ENCODE measurements at regions not wholly inside any gene's neighbourhood (a gene's known extent, or its start where the extent isn't known, plus 50 kb on each side); places are given as distances from the start of the nearest gene placed in this dataset.

DNA sequence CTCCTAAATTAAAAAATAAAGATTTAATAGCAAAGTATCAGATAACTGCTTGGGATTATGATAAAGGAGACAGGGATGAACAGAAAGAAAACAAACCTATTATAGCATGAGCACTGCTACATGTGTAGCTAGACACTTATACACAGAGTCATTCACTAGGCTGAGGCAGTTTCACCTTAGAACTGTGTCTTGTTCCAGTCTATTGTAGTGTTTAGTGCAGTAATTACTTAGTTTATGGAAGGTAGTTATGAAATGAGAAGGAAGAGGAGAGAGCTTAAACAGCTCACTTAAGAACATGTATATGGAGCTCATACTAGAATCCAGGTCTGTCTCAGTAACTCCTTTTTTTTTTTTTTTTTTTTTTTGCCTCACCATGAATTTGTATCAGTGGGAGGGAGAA is 441.4 kb downstream of the PDCD6IP start:
- DNase-seq (ENCODE audit: low read depth in 2 of 2) = no peak

GRCh38 chr3:34247401-34247800 is 449.0 kb downstream of the PDCD6IP start:
- DNase-seq (ENCODE audit: low read depth in 2 of 2) = no peak

- DNase-seq (ENCODE audit: low read depth in 2 of 2) = no peak
Observed at GRCh38 chr3:34248352-34248751, 449.9 kb downstream of the PDCD6IP start.

DNA sequence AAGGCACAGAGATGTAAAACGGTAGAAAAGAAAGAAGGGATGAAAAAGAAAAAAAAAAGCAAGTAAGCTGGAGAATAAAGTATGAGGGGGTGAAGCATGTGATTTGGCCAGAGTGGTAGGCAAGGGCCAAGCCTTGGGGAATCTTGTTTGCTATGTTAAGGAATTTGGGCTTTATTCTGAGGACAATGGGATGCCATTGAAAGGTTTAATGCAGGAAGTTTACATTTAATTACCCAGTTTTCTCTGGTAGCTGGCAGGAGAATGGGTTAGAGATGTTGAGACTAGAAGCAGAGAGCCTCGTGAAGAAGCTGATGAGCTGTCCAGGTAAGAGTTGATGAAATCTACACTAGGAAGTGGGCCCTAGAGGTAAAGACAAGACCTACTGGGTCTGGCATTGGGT is 455.9 kb downstream of the PDCD6IP start:
- DNase-seq (ENCODE audit: low read depth in 2 of 2) = no peak

DNA sequence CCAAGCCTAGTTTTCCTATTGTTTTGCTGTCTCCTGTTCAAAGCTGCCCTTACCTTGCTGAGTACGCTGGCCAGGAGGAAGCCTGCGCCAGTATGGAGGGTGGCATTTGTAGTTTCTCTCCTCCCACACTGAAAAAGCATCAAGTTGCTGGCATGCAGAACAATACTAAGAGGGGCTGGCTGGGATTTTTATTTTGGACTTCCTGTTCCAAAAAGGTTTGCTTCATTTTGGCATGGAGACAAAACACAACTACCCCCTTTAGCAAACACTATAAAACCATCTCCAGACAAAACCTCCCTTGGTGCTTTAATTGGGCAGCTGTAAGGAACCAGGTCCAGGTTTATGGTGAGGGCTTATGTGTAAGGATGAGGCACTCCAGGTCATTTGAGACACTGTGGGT is 457.6 kb downstream of the PDCD6IP start:
- DNase-seq (ENCODE audit: low read depth in 2 of 2) = no peak

DNA sequence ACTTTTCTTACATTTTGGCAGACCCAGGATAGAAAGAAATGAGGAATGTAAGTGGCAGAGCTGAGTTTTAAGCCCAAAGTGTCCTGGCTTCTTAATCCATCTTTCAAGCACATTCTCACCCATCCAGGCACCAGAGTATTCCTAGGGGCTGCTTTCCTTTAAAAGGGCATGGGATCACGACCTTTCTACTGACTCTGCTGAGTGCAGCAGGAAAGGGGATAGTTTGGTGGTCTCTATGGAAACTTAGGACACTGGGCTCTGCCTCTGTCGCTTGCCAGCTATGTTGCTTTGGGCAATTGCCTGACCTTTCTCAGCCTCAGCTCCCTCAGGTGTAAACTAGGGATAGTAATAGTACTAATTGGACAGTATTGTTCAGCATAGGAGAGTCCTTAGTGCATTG is 458.4 kb downstream of the PDCD6IP start:
- DNase-seq (ENCODE audit: low read depth in 2 of 2) = no peak

- no peak for DNase-seq (ENCODE audit: low read depth in 2 of 2)
Observed at GRCh38 chr3:34258271-34258998, 460.0 kb downstream of the PDCD6IP start.

DNA sequence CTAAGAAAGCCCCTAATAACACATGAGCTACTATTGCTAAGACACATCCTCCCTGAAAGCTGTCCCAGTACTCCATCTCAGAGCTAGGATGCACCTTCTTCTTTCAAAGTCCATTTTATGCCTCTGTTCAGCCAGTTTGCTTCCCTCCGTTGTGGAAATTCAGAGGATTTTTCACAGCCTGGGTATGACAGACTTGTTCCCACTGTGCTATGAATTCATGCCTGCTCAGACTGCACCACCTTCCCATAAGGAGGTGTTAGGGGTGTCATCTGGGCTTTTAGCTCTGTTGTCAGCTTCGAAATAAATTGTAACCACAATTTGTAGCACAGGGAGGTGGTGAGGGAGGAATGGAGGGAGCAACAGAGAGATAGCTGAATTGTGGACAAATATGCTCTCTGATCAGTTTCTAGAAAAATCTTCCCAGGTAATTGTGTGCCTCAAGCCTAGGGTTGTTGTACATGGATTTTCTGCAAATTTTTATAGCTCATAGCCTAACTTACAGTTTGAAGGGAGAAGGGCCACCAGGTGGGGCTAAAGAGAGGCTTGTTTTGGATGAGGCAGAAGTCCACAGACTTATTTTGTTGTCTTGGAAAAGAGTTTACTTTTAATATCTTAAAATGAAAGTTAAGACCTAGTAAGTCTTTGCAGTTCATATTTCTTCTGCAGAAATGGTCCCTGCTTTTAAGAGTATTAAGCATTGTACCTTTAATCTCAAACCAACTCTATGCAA is 462.0 kb downstream of the PDCD6IP start:
- DNase-seq (ENCODE audit: low read depth in 2 of 2) = peak; percentile 10 to 17

DNA sequence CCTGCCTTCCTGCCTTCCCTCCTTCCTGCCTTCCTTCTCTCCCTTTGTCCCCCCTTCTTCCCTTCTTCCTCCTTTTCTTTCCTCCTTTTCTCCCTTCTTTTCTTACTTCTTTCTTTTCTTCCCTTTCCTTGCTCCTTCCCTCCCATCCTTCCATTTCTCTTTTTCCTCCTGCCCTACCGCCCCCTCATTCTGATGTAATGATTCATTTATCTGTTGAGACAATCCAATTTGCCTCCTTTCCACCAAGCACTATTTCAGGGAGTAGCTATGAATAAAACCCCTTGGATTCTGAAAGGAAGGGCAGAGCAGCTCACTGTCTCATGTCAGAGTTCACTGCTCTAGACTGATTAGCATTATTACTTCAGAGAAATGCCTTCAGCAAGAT is 462.6 kb downstream of the PDCD6IP start:
- DNase-seq (ENCODE audit: low read depth in 2 of 2) = no peak

DNA sequence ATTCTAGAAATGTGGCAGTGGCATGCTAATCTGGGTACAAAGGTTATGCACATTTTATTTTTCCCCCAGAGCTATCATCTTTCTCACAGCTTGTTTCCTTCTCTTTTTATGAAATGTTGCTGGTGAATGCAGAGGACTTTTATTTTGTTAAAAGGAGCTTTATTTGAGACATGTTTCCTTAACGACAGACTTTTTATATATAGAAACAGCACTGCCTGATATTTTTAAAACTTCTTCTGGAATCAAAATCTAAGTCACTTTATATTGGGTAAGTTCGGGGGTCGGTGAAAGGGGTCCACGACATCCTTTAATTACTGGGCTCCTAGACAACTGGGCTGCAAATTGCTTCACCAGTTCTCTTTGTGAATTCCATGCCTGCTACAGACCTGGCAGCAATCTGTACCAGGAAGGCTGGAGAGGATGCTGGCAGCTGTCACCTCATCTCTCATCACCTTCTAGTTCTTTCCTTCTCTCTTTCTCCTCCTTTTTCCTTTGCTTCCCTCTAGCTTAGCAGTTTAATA is 464.7 kb downstream of the PDCD6IP start:
- DNase-seq (ENCODE audit: low read depth in 2 of 2) = no peak

- no peak for DNase-seq (ENCODE audit: low read depth in 2 of 2)
Observed at GRCh38 chr3:34264337-34265041, 466.1 kb downstream of the PDCD6IP start.

- no peak for DNase-seq (ENCODE audit: low read depth in 2 of 2)
Observed at GRCh38 chr3:34267088-34267487, 468.7 kb downstream of the PDCD6IP start.

- no peak for DNase-seq (ENCODE audit: low read depth in 2 of 2)
Observed at GRCh38 chr3:34268032-34268709, 469.7 kb downstream of the PDCD6IP start.

DNA sequence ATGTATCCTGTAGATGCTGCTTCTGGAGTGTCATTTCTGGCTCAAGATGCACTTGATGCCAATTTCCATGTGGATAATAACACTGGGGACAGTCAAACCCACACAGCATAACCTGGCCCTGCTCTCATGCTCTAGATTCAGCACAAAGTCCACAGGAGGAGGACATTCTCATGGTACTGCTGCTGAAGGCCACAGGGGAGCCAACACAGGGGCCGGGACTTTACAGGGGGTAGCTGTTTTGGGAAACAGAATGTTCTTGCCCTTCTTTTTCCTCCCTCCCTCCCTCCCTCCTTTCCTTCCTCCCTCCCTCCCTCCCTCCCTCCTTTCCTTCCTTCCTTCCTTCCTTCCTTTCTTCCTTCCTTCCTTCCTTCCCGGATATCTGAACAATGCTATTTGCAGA is 477.4 kb downstream of the PDCD6IP start:
- no peak for DNase-seq (ENCODE audit: low read depth in 2 of 2)

- no peak for DNase-seq (ENCODE audit: low read depth in 2 of 2)
Observed at GRCh38 chr3:34276342-34276741, 477.9 kb downstream of the PDCD6IP start.

DNA sequence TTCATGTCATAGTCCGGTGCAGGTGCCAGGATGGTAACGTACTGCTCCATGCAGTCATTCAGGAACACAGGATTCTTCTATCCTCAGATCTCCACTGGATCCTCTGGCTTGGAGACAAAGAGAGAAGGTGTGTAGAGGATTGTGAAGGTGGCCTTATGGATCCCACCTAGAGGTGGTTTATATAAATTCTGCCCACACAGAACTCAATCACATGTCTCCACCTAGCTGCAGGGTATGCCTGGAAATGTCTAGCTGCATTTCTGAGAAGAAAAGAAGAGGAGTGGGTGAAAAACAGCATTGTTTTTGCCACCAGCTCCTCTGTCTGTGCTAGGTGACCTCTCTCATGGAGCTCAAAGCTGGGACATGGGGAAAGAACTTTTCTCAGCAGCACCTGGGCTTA is 478.7 kb downstream of the PDCD6IP start:
- DNase-seq (ENCODE audit: low read depth in 2 of 2) = no peak

DNA sequence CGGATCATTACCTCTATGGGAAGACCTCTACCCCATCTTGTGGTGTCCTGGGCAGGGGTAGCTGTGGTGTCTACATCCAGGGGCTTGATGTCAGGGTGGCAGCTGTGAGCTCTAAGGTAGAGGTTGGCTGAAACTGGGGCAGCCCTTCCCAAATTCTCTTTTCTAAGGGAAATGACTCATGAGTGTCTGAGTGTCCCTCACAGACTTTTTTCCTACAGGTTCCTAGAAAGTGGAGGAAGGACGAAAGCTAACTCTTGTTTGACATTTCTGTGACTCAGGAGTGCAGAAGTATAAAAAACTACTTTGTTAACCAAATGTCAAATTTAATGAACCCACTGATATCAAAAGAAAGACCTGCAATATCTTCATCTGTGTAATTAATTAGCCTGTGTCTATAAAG is 481.5 kb downstream of the PDCD6IP start:
- DNase-seq (ENCODE audit: low read depth in 2 of 2) = no peak

DNA sequence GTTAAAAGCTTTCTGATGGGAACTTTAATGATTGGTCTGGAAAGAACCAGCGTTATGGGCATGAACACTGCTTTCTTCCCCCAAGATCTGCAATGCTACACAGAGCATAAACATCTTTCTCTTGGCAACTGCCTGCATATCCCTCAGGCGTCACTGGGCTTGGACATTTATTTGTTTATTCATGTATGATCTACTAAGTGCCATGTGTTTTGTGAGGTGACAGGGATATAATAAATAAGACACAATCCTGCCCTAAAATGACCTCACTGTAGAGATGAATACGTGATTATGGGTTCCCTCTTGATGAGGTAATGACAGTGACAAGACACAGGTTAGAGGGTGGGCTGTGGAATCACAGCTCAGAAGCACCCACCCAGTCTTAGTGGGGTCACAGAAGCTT is 485.3 kb downstream of the PDCD6IP start:
- no peak for DNase-seq (ENCODE audit: low read depth in 2 of 2)

GRCh38 chr3:34284959-34285826 is 486.8 kb downstream of the PDCD6IP start:
- no peak for DNase-seq (ENCODE audit: low read depth in 2 of 2)

DNA sequence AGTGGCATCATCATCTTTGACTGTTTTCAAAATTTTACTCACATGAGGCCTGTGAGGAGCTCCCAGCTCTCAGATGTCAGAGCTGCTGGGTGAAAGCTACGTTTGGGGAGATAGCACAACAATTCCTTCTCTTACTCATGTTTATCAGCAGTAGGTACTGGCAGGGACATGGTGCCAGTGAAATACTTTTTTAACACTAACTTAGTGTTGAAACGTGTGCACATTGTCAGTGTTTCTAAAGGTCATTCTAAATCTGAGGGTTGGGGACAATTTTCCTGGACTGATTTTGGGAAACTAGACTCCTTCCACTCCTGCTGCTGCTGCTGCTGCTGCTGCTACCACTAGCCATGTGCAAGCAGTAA is 487.4 kb downstream of the PDCD6IP start:
- no peak for DNase-seq (ENCODE audit: low read depth in 2 of 2)

DNA sequence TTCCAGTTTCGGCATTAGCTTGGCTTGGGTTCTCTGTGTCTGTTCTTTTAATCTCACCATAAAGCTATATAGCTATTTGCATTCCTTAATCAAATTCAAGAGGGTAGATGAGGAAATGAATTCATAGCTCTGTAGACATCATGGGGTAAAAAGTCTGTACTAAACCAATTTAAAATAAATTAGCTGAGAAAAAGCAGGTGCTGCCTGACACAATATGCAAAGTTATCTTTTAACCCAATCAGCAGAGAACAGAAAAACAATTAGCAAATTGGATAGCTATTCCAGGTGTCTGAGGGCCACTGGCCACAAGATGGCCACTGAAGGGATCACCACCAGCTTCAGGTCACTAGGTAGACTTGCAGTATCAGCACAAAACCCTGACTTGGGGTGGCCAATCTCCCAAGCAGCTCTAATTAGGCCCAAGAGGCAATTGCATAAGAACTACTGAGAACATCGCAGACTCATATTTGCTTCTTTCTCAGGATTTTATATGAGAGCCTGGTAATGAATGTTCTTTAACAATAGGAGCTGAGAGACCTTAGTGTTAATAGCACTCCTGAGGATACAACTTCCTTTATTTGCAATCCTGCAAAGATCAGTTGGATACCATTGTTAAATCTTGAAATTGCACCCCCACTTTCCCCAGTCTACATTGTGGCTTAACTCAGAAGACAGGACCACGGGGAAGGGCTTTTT is 494.3 kb downstream of the PDCD6IP start:
- no peak for DNase-seq (ENCODE audit: low read depth in 2 of 2)
